Hematopoietic multipotent progenitor cell treated with erythropoietin and hydrocortisone succinate and interleukin-3 and kit ligand, for 17 days (in vitro differentiated cells): ENCODE measurements at regions not wholly inside any gene's neighbourhood (a gene's known extent, or its start where the extent isn't known, plus 50 kb on each side); places are given as distances from the start of the nearest gene placed in this dataset.

Experiments
- DNase-seq: peaks from one replicate; pipeline ENCODE4 v3.0.0-alpha.2; 2015; ENCODE audit warnings: low spot score

DNA sequence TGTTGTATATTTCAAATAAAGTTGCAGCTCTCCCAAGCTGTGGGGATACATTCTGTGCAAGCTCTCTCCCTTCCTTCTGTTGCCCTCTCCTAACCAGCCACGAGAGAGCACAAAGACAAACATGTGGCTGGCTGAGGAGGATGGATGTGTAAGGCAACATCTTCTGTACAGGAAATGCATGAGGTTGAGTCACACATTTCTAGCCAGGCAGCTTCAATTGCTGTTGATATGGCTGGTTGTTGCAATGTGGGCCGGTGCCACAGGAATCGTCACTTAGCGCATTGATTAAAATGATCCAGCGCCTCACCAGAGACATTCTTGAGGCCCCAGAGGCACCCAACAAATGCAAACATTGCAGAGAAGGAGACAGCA lies 207.1 kb downstream of the ICE1 start:
- no peak for DNase-seq

DNA sequence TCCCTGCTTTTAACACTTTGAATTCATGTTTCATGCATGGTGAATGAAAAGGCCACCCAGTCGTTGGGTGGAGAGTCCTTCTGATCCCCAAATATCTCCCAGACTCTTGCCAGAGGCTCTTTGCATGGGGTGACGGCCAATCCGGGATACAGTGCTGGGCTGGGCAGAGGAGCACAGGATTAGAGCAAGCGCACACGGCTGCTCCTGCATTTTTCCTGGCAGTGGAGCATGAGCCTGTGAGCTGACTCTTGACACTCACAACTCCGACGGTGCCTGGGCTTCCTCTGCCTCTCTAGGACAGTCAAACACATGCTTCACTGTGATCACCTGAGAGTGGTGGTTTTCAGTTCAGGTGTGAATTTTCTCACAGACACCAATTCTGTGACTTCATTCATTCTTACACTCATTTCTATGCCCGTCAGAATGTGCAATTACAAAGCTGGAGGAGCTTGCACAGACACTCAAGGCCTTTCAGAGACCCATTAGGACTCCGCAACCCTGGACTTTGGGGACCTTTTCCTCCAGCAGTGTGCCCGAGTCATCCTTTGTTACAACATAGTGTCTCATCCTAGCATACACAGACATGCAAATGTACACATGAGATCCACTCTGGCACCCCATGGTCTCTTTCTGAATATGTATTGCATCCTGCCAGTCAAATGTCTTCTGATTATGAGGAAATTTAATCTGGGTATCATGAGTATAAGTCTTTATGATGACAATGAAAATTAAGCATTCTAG lies 206.6 kb downstream of the ICE1 start:
- no peak for DNase-seq

DNA sequence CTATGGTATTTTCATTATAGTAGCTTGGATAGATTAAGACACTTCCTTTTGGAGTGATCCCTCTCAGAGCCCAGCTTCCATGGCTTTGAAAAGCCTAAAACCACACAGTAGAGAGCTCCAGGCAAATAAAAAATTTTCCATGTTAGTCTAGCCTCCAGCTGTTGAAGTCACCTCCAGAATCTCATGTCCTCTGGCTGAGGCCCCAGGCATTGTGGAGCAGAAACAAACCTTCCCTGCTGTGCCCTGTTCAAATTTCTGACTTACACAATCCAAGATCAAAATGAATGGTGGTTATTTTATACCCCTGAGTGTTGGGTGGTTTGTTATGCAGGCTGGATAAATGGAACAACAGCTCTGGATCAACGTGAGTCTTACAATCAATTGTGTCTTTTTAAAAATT lies 203.9 kb downstream of the ICE1 start:
- DNase-seq, result no peak

DNA sequence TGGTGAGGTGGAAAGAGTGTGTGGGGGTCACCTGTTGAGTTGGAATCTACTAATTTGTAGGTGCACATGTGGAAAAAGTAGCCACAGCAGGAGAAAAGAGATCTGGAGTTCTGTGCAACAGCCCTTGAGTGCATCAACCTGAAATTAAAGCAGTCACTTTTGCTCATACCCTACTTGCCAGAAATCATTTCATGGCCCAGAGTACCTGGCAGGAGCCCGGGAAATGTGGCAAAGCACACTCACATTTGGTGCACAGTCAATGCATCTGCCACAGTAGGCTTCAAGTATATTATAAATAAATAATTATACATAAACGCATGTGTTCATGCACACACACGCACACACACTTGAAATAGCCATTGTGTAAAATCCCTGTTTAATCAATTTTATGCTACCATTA lies 203.0 kb downstream of the ICE1 start:
- DNase-seq, result no peak

DNA sequence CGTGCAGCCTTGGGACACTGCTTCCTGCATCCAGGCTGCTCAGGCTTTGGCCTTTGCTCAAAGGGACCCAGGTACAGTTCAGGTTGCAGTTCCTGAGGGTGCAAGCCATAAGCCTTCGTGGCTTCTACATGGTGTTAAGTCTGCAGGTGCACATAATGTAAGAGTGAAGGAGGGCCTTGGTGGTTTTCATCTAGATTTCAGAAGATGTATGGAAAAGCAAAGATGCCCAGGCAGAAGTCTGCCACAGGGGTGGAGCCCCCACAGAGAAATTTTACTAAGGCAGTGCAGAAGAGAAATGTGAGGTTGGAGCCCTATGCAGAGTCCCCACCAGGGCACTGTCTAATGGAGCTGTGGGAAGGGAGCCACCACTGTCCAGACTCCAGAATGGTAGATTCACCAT lies 200.9 kb downstream of the ICE1 start:
- no peak for DNase-seq

DNA sequence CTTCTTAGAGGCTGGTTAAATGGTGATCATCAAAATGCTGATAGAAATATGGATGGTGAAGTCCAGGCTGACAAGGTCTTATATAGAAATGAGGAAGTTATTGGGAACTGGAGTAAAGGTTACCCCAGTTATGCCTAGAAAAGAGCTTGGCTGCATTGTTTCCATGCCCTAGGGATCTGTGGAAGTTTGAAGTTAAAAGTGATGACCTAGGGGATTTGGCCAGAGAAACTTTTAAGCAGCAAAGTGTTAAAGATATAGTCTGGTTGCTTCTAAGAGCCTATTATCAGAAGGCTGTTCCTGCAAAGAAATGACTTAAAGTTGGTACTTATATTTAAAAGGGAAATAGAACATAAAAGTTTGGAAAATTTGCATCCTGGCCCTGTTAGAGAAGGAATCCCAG lies 200.3 kb downstream of the ICE1 start:
- no peak for DNase-seq

DNA sequence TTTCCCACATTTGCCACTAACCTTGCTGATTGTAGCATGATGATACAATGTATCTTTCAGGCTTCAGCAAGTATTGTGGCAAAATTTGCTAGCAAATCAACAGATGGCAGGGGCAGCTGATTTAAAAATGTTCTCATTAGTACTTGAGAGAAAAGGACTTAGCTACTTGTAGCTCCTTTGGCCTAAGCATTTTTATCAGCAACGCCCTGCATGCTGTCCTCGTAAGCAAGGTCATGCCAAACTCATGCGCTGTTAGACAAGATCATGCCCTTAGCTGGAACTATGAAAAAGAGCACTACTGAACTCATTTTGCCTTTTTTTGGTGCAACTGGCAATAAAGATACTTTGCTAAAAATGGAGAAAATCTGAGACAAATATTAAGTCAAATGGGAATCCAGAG lies 197.1 kb downstream of the ICE1 start:
- DNase-seq, result no peak

DNA sequence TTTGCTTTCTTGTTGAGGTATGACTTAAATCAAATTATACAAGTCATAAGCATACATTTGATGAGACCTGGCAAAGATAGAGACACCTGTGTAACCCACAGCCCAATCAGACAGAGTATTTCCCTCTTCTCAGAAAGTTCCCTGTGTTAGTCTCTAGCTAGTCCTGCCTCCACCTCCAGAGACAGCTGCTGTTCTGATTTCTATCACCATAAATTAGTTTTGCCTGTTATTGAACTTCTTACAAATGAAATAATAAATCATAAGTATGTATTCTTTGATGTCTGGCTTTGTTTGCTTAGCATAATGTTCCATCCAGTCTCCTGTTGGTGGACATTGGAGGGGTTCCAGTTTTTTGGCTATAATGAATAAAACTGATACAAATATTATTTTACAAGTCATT lies 194.5 kb downstream of the ICE1 start:
- DNase-seq, result no peak

DNA sequence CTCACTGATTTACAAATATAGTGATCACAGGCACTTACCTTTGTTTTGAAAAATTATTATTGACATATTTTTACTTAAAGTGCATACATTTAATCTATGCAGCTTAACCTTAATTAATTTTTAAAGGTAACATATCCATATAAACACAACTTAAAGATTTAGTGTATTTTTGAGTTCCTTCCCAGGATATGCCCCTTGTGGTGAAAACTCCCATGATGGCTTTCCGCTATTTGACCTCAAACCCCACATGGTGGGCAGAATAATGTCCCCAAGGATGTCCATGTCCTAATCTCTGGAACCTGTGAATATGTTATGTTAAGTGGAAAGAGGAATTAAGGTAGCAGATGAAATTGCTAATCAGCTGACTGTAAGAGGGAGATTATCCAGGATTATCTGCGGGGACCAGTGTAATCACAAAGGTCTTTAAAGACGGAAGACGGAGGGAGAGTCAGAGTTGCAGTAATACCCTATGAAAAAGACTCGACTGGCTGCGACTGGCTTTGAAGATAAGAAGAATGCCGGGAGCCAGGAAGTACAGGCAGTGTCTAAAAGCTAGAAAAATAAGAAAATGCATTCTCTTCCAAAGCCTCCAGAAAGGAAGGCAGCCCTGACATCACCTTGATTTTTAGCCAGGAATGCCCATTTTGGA lies 193.9 kb downstream of the ICE1 start:
- DNase-seq, result no peak

DNA sequence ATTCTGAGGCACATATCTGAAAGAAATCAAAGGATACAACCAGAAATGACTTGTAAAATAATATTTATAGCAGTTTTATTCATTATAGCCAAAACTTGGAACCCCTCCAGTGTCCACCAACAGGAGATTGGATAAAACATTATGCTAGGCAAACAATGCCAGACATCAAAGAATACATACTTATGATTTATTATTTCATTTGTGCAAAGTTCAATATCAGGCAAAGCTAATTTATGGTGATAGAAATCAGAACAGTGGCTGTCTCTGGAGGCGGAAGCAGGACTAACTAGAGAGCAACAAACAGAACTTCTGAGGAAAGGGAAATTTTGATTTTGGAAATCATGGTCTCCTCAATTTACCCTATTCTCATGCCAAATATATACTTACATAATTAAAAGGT lies 193.1 kb downstream of the ICE1 start:
- DNase-seq, result no peak

DNA sequence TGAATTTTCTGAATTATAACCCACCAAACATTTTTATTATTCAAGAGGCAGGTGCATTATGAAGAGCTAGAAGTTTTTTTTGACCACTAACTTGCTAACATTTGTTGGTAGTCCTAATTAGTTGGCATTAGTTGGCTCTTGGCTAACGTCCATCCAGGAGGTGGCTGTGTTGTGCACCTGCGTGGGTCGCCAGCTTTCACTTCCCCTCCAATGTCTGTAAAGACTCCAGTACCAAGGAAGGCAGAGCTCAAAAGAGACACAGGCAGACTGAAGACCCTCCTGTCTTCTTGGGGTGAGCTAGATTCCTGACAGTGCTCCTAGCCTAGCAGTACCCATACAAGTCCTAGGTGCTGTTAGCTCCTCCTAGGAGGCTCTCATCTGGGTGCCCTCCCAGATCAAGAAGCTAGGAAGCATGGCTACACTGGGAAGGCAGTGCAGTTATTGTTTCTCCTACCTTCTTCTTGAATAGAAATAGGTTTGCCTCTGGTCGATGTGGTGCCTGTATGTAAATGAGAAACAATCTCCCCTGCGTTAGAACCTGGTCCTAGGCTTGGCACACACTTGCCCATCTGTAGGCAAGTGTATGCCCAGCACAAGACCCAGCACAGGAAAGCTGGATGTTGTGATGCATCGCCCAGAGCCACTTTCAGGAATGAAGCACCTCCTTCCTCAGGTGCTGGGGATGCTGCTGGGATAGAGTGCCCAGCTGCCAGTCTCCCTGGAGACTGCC lies 190.9 kb downstream of the ICE1 start:
- DNase-seq, result no peak

DNA sequence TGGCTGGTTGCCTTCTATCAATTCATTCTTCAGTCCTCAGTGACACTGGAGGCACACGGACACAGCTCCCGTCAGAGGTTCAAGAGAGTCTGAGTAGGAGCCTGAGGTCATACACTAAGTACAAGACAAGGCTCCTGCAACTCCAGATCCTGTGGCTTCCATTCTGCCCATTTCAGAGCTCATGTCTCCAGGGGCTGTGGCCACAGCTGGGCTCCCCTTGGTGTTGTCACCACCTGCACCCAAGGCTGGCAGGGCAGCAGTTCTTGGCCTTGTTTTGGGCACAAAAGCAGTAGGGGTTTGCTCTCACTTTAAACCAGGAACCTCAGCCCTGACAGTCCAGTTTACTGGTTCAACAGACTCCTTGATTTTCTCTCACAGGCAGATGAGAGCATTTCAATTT lies 189.6 kb downstream of the ICE1 start:
- DNase-seq, result no peak

DNA sequence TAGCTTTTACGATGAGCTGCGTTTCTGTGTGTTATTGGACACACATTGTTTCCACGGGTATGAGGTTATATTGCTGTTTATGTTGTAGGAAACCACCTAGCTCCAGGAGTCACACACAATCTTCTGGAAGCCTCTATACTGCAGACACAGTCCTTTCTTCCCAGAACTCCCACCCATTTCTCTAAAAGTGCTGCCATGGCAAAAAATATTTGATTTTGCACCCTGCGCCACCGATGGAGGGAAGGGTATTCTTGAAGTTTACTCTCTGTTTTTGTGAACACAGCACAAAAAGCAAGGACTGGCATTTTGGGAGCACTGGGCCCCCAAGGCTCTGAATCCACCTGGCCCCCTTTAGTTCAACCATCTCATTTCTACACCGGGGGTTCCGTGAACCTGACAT lies 187.5 kb downstream of the ICE1 start:
- DNase-seq, result no peak

DNA sequence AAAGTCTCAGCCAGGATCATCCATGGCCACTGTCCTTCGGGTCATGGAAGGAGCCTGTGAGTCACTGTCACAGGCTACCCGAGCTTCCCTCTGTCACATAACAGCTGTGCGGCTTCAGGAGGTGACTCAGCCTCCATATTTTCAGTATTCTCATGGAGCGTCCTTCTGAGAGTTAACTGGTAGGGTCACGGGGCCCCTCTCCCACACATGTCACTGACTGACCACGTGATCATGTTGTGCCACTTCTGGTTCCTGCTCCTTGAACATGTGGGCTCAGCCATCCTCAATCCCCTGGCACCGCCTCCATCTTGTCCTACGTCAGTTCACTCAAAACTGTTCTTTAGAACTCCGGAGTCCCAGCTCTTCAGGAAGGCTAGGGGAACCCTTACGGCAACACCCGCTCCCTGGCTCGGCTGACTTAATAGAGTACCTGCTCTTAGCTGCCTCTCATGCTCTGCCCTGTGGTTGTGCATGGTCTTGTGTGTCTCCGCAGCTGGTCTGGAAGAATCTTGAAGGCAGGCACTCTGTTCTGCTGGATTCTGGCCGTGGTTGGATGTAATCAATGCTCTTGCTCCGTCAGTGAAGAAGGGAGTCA lies 182.8 kb downstream of the ICE1 start:
- no peak for DNase-seq

DNA sequence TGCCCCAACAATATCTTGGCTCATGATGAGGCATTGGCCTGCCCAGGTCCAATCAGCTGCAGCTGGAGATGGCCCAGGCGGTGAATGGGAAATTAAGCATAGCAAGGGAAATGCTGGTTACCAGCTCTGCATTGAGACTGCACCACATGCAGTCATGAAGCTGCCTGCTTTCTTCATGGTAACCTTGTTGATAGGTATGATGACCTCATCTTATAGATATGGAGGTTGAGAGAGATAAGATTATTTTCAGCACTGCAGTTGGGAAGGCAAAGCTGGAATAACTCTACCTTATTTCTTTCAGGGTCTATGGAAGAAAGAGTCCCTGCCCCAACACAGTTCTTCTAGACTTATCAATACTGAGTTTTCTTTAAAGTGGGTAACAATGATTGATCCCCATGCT lies 180.1 kb downstream of the ICE1 start:
- no peak for DNase-seq

DNA sequence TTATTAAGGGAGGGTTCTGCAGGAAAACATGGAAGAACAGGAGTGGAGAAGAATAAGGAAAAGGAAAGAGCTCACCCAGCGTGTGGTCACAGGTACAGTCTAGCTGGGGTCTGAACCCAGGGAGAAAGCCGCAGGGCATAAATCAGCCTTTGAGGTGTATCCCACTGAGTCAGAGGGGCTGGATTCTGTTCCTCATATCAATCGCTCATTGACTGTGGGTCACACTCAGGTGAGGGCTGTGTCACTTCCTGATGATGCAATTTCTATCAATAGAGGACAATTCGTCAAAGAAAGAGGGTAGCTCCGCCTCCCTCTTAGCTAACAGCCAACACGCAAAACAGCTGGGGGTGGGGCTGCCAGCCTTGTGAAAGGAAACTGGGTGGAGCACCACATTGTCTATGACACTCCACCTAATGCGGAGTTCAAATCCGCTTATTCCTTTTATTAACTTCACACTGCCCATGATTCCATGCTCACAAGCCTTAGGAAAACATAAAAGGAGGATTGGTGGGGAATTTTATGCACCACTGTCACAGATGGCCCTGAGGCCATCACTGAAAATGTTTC lies 176.2 kb downstream of the ICE1 start:
- DNase-seq, result no peak

DNA sequence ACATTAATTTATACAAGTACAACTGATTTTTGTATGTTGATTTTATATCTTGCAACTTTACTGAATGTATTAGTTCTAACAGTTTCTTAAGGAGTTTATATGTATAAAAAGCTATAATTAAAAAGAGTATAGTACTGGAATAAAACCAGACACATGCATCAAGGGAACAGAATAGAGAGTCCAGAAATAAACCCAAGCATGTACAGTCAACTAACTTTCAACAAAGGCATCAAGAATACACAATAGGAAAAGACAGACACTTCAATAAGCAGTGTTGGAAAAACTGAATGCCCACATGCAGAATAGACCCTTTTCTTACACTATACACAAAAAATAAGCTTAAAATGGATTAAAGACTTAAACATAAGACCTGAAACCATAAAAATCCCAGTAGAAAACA lies 170.9 kb downstream of the ICE1 start:
- no peak for DNase-seq

DNA sequence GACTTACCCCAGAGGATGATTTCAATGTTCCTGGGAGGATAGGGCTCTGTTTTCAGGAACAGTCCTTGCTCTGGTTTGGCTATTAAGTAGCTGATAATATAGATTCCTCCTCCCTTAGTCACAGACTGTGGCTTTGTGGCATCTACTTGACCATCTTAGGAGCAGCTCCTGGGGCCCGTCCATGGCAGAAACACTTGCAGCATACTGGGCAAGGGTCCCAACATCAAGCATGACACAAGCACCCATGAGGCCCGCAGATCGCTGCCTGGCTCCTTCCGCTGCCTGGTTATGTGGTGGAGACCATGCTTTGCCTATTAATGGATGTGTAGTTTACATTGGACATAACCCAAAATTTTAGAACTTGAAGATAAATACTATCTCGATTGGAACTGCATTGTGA lies 170.1 kb downstream of the ICE1 start:
- no peak for DNase-seq

DNA sequence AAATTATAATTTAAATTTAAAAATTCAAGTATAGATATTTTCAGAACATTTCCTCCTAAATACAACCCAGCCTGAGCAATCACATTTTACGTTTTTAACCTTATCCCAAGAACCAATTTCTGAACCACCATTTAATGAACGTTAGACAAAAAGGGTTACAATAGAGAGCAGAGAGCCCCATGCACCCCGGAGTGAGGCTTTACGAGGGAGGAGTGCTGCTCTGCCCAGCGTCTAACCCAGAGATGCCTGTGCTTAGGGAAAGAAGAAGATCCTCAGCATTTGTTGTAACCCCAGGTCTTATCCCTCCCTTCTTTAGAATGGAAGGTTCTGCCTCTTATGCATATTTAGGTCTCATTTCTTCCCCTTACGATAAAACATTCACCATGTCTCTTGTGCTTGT lies 169.1 kb downstream of the ICE1 start:
- no peak for DNase-seq

DNA sequence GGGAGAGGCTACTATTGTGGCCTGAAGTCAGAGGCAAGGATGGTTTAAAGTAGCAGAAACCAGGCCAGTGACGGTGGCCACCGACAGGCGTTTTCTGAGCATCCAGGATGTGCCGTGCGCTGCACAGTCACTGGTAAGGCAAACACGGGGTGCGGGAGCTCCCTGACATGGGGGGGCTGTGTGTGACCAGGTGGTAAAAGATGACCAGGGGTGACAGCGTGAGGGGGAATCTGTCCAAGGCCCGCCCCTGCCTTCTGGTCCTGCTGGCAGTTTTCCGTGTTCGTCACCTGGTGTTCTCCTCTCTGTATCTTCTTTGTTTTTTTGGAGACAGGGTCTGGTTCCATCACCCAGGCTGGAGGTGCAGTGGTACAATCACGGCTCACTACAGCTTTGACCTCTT lies 167.4 kb downstream of the ICE1 start:
- no peak for DNase-seq

DNA sequence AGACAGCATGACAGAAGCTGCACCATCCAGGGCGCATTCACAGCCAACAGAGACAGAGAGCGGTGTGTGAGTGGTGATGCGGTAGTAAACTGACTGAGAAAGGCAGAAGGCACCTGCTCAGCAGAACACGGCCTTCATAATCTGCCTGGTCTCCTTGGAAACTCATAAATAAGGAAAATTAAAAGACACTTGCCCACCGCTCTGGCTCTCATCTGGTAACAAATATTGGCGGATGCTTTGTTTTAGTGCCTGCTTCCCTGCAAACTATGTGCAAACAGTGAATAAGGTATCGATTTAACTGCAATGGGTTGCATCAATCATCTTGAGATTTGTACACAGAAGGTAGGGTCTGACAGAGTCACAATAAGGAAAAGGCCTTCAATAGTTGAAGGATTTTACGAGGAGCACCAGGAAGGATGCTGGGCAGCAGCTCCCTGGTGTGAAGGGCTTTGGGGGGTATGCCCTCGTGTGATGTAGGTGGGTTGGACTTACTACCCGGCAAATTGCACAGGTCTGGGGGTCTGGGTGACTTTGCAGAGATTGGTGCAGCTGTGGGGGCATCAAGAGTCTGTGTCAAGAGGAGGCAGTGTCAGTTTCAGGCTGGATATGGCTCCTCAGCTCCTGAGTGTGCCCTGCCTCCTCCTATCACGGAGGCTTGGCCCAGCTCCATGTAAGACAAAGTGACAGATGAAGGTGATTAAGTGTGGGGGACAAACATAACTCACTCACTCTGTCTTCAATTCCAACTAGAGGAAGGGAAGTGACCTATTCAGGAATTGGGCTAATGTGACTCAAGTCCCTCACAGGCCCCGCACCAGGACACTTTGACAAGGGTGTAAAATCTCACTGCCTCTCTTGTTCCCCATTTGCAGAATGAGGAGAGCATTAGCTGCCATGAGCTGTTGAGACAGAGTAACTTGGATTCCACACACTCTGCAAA lies 166.7 kb downstream of the ICE1 start:
- no peak for DNase-seq

DNA sequence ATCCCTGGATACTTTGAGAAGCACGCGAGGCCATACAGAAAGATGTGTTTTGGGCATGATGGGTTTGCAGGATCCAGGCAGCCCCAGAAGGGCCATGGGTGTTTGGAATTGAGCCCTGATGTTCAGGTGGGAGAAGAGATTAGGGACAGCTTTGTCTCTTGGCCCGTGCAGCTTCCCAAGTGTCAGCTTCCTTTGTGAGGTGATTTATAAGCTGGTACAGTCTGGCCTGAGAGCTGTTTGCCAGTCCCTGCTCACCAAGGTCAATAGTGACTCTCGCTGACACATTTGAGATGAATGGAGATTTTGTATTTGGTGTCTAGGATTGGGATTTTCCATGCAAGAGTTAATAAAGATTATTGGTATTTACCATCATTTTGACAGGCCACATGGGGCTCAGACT lies 165.9 kb downstream of the ICE1 start:
- DNase-seq, result no peak
